ELF-1 (cell line): ENCODE measurements at regions not wholly inside any gene's neighbourhood (a gene's known extent, or its start where the extent isn't known, plus 50 kb on each side); places are given as distances from the start of the nearest gene placed in this dataset.
A peak's percentile ranks its signal among the peaks of the same experiment; 100 is the strongest.

ENCODE experiments used
- DNase-seq: peaks from one replicate; pipeline ENCODE4 v3.0.0-alpha.2; 2016; ENCODE audit warnings: low read depth, low spot score

- no peak for DNase-seq
Observed at GRCh38 chr9:88034964-88035363, 60.6 kb upstream of the CDK20 start.

- no peak for DNase-seq
Observed at GRCh38 chr9:88033359-88033702, 59.0 kb upstream of the CDK20 start.

- no peak for DNase-seq
Observed at GRCh38 chr9:88028338-88028737, 54.0 kb upstream of the CDK20 start.

DNA sequence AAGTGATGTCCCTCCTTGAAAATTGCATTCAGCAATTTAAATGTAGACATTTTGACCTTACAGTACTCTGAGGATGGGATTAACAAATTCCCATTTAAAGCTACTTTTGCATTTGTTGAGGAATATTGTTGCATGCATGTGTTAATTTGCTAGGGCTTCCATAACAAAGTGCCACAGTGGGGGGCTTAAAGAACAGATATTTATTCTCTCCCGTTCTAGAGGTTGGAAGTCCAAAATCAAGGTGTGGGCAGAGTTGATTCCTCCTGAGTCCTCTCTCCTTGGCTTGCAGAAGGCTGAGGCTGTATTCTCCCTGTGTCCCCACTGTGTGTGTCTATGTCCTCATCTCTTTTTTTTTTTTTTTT is 51.8 kb upstream of the CDK20 start:
- DNase-seq, result no peak

- peak; percentile 11 for DNase-seq
Observed at GRCh38 chr9:88025411-88026117, 51.2 kb upstream of the CDK20 start.

GRCh38 chr9:88024896-88025295 is 50.6 kb upstream of the CDK20 start:
- no peak for DNase-seq
